GM12892 (cell line): ENCODE measurements at regions not wholly inside any gene's neighbourhood (a gene's known extent, or its start where the extent isn't known, plus 50 kb on each side); places are given as distances from the start of the nearest gene placed in this dataset.

Experiments used
- POLR2A ChIP-seq: IDR thresholded peaks from 2 replicates; pipeline ENCODE4 v1.6.1; 2011; ENCODE audit warnings: low read depth, low read length, control low read depth
- POLR2AphosphoS5 ChIP-seq: IDR thresholded peaks from 2 replicates; pipeline ENCODE4 v1.6.1; 2011; ENCODE audit warnings: low read depth, low read length, control low read depth

DNA sequence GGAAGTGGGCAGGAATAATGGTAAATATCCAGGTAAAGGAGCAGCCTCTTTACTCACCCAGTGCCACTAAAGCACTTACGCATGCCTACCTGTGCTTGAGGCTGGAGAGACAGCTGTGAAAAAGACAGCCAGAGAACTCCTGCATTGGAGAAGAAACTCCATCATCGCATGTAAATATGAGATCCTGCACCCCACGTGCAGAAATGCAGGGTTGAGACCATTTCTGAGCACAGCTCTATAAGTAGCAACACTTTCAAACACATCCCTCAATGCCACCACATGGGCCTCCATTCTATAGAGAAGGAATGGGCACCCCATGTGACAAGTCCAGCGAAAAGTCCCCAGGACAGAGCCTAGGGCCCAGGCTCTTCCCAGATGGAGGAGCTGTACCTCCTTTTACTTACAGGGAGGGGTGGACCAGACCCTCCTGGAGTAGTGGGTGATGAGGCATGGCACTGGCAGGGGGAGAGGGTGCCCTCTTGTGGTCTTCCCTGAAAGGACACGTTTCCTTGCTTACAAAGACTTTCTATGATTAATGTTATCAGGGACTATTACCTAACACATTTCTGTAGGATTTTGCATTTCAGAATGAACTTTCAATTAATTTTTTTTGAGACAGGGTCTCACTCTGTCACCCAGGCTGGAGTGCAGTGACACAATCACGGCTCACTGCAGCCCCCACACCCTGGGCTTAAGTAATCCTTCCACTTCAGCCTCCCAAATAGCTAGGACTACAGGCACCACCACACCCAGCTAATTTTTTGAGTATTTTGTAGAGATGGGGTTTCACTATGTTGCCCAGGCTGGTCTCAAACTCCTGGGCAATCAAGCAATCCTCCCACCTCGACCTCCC is 55.3 kb upstream of the IL17B start:
- no peak for TF ChIP-seq POLR2A
- TF ChIP-seq POLR2AphosphoS5 = no peak
